ENCODE measurements at regions not wholly inside any gene's neighbourhood (a gene's known extent, or its start where the extent isn't known, plus 50 kb on each side); places are given as distances from the start of the nearest gene placed in this dataset.

GRCh38 chr9:20291201-20291600, 331.1 kb downstream of the MLLT3 start:
- DNase-seq = no peak

- no peak for DNase-seq
Measured at GRCh38 chr9:20290257-20290656, 332.0 kb downstream of the MLLT3 start.

GRCh38 chr9:20289423-20290010, 332.8 kb downstream of the MLLT3 start:
- no peak for DNase-seq

- no peak for DNase-seq
Measured at GRCh38 chr9:20286969-20287368, 335.3 kb downstream of the MLLT3 start.

- no peak for DNase-seq
Measured at GRCh38 chr9:20286154-20286700, 336.1 kb downstream of the MLLT3 start.

DNA sequence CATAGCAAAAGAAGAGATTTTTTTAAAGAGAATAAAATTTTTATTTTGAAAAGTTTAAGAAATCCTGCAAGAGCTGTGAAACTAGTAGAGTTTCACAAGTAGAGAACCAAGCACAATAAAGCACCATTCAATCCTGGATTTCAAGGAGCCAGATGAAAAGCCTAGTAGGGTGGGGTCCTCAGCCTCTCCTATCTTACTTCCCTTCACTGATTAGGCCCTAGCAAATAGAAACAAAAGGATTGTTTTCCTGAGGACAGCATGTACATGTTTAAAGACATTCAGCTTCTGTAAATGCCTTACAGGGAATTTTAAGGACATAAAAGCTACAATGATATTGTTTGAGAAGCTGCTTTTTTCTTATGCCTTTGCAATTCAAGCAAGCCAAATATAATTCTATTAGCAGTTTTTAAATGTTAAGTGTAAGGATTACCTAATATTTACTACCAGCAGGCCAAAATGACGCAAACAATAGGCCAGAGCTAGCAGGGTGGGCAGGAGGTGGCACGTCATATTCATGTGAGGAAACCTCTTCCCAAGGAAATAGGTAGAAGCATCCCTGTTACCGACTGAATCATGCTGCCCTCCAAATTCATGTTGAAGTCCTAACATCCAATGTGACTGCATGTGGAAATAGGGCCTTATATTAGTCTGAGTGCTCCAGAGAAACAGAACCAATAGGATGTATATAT, 337.6 kb downstream of the MLLT3 start:
- DNase-seq = no peak

GRCh38 chr9:20280330-20280729, 342.0 kb downstream of the MLLT3 start:
- DNase-seq = no peak

- no peak for DNase-seq
Measured at GRCh38 chr9:20276762-20277161, 345.5 kb downstream of the MLLT3 start.

DNA sequence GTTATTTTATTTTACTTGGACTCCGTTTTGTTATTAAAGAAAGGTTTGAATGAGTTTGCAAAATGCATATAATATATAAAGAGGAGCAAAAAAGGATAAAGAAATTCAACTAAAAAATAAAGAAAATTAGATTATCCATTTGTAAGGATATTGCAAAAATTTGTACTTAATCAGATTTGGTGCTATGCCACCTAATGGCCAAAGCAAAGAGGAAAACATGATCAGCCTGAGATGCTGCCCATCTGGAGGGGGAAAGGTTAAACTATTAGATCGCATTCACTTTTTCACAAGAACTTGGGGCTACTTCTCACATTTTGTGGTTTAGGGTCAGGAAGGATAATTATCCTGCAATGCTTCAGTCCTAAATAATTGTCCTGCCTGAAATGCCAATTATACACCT, 350.6 kb downstream of the MLLT3 start:
- no peak for DNase-seq

- DNase-seq = no peak
Measured at GRCh38 chr9:20271096-20271495, 351.2 kb downstream of the MLLT3 start.

GRCh38 chr9:20270161-20270560, 352.1 kb downstream of the MLLT3 start:
- no peak for DNase-seq

GRCh38 chr9:20269620-20270019, 352.7 kb downstream of the MLLT3 start:
- DNase-seq = no peak

- DNase-seq = no peak
Measured at GRCh38 chr9:20264896-20265295, 357.4 kb downstream of the MLLT3 start.

- no peak for DNase-seq
Measured at GRCh38 chr9:20262611-20263010, 359.7 kb downstream of the MLLT3 start.

- no peak for DNase-seq
Measured at GRCh38 chr9:20256284-20256948, 365.9 kb downstream of the MLLT3 start.

GRCh38 chr9:20255052-20255451, 367.2 kb downstream of the MLLT3 start:
- DNase-seq = no peak

- no peak for DNase-seq
Measured at GRCh38 chr9:20253635-20254034, 368.7 kb downstream of the MLLT3 start.

- DNase-seq = no peak
Measured at GRCh38 chr9:20252778-20253177, 369.5 kb downstream of the MLLT3 start.

DNA sequence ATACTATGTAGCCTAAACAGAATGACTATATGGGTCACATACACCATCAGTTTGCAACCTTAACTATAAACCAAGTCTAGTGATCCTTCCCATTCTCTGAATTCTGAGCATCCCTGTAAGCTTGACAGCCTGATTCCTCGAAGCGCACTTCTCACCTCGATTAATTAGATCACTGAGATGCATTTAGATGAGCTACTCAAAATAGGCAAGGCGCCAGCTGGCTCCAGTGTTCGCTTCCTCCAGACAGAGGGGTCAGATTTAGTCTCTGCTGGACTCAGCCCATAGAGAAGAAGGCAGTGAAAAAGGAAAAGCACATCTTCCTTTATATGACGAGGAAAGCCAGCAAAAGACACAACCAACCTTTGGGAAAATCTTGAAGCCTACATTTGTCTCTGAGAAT, 371.5 kb downstream of the MLLT3 start:
- DNase-seq = no peak

DNA sequence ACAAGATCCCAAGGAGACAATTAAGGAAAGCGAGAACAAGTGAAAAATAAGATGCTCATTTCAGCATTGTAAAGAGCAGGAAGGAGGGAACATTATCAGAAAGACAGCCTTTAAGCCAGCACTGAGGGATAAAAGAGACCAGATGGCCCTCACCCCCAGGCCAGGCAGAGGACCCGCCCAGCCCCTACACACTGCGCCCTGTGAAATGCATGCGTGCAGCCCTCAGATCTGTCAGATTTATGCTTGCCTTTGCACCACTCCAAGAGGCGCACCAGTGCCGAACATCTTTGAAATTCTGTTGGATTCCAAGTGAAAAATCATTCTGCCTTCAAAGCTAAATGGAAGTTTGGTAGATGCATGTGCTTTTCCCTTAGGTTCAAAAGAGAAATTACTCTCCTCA, 378.0 kb downstream of the MLLT3 start:
- DNase-seq = no peak

DNA sequence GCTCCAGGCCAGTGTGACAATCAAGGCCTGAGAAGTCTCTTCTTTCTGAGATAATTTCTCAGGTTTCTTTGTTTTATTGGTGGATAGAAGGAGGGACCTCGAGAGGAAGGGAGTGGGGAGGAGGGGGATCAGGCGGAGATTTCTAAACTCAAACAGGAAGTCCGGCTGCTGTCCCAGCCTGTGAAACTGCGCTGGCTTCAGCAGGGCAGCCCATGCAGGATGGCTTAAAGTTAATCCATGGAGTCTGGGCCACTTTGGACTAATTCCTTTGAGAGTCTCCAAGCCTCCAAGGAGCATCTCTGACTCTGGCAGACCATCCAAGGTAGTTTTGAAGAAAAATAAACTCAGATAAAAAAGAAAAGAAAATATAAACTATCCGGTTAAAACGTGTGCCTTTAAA, 378.5 kb downstream of the MLLT3 start:
- no peak for DNase-seq

DNA sequence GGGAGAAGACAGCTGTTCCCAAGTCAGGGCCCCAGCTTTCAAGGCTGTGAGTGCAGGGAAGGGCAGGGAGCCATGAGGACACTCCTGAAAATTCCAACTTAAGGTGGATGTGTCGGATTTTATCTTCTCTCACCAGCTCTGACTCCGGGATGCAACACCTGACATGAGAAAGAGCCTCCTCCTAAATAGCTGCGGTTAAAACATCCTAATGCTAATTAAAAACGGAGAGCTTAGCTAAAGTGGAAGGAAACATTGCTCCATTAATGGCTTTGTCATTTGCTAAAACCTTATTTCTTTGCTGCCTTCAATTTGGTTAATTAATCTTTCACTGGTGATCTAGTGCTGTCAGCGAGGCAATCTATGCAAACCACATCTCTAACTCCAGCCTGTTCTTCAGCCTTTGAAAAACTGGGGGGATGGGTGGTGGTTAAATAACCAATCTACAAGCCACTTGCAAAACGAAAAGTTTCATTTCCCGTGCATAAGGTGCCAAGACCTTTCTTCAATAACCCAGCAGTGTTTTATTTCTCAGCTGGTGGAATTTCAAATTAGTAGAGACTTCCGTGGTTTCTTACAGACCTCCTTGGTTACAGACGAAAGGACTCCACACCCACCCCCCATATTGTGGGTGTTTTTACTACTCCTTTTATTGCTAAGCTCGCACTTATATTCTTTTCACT, 379.6 kb downstream of the MLLT3 start:
- peak; percentile 54 for DNase-seq

GRCh38 chr9:20240498-20240897, 381.8 kb downstream of the MLLT3 start:
- no peak for DNase-seq

DNA sequence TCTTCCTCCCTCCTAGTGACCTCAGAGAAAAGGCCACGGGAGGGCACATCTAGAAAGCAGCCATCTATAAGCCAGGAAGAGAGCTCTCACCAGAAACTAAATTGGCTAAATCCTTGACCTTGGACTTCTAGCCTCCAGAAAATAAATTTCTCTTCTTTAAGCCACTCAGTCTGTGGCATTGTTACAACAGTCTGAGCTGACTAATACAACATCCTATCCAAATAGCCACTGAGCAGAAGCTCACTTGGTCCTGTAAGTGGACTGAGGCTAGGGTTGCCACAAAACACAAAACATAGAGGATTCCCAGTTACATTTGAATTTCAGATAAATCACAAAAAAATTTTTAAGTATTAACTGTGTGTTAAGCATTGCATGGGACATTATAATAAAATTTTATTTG, 383.4 kb downstream of the MLLT3 start:
- no peak for DNase-seq
